GM21515 (cell line): ENCODE measurements at regions not wholly inside any gene's neighbourhood (a gene's known extent, or its start where the extent isn't known, plus 50 kb on each side); places are given as distances from the start of the nearest gene placed in this dataset.

ENCODE experiments used
- ATAC-seq: cut with Tn5 transposase; IDR thresholded peaks from one replicate; pipeline ENCODE4 v1.9.1; 2021; ENCODE audit not compliant: unreplicated experiment

DNA sequence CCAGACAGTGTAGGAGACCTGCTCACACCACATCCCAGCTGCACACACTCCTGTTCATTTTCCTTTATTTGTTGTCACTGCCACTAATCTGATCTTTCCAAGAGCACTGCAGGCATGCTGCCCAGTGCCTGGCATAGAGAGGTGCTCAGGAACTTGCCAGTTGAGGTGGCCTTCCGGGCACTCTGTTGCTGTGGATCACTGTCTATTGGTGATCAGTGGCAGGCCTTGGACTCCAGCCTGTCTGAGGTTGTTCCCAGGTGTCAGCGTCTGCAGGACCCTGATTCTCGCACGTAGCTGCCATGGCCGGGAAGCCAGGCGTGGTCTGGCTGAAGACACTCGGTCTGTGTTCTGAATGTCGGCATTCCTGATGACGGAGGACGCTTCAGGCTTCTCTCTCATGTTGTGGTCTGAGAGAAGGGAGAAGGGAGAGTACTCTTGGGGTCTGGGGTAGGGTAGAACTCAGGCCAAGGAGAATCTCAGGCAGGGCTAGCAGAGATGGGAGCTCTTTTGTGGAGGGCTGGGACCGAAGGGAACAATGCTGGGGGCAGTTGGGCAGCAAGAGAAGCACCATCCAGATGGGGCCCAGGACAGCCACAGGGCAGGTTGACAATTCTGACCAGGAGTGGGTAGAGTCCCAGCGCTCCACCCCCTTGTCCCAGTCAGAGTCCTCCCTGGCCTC lies 240.9 kb downstream of the MYCN start:
- ATAC-seq, result no peak

DNA sequence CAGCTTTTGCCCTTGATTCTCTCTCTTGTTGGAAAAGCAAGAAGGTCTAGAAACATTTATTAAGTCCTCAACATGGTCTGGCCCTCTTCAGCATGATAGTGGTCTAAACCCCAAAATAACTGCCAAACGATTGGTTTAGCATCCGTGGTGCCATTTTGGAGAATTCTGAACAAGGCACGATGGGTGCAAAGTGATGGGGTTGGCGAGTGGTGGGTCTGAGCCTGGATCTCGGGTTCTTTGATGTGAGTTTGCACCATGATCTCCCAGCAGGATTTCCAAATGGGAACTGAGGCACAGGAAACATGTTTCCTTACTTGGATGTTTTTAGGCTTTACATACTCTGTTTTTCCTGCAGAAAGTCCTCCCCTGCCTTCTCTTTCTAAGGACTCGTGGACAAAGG lies 240.3 kb downstream of the MYCN start:
- ATAC-seq, result no peak

DNA sequence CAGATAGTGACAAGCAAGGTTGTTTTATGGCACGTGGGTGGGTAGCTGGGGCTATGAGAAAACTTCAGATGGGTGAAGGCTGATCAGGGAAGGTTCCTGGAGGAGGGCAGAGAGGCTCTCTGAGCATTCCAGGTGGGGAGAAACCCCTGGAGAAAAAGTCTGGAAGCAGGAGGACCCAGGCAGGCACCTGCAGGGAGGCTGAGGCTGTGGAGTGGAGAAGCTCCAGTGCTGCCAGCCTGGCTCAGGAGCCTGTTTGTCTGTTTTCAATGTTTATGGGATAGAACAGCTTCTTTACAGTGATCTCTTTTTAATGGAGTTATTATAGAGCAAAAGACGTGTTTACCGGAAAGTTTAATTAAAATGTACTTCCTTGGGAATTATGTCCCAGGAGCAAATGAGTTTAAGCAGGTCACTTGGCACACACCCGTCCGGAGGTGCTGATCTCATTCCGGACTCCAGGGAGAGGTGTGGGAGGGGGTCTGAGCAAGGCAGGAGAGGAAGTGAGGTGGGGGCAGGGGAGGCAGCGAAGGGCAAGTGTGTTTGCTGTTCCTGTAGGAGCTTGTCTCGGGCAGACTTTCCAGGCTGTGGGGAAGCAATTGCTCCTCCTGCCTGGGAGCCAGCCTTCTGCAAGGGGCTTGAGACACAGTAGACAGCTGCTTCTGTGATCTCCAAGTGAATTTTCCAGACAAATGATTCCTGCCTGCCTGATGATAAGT lies 239.5 kb downstream of the MYCN start:
- no peak for ATAC-seq

DNA sequence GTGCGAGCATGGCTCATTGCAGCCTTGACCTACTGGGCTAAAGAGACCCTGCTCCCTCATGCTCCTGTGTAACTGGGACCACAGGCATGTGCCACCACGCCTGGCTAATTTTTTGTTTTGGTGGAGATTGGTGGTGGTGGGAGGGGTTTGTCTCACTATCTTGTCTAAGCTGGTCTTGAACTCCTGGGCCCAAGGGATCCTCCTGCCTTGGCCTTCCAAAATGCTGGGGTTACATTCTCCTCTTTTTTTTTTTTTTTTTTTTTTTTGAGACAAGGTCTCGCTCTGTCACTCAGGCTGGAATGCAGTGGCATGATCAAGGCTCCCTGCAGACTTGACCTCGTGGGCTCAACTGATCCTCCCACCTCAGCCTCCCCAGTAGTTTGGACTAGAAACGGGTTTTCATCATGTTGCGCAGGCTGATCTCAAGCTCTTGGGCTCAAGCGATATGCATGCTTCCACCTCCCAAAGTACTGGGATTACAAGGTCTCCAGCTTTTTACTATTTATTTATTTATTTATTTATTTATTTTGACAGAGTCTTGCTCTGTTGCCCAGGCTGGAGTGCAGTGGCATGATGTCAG lies 238.3 kb downstream of the MYCN start:
- no peak for ATAC-seq

DNA sequence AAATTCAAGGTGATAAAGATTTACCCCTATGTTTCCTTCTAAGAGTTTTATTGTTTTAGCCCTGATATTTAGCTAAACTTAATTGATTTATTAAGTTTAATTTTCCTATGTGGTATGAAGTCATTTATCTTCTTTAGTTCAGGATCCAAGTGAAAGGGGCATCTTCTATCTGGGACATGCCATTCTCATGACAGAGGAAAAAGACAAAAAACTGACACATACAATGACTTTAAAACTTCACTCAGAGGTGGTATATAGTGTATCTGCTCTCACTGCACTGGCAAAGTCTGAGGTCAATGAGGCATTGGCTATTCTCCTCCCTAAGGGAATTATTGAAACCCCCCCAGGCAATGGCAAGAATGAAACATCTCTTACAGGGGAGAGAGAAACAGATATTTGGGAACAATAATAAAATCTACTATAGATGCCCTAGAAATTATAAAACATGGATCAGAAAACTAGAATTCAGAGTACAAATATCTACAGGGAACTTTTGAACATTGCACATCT lies 237.4 kb downstream of the MYCN start:
- no peak for ATAC-seq

DNA sequence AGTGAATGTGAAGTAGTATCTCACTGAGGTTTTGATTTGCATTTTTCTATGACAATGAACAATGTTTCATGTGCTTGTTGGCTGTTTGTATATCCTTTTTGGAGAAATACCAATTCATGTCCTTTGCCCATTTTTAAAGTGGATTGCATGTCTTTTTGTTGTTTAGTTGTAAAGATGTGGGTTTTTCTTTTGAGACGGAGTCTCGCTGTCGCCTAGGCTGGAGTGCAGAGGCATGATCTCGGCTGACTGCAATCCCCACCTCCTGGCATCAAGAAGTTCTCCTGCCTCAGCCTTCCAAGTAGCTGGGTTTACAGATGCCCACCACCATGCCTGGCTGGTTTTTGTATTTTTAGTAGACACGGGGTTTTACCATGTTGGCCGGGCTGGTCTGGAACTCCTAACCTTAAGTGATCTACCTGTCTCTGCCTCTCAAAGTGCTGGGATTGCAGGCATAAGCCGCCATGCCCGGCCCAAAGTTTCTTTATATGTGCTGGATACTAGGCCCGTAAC lies 236.7 kb downstream of the MYCN start:
- no peak for ATAC-seq

DNA sequence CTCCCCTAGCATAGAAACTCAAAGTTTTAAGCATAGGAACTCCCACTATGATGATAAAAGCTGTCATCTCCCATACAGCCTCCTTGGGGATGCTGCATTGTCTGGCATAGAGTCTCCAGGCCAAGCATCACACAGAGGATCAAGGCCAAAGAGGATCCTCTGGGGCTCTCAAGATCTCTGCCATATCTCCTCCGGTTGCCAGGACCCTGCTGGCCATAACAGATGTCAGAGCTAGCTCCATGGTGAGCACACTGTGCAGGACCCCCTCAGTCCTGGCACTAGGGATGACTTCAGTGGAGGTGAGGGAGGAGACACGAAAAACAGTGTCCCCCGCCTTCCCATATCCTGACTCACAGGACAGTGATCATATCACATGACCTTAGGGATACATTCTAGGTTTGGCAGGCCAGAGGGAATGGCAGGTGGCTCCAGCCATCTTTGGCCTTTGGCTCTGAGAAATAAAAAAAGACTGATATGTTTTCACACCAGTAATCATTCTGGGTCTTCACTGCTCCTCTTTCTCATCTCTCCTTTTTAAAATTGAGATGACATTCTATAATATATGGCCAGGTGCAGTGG lies 235.0 kb downstream of the MYCN start:
- ATAC-seq, result no peak

DNA sequence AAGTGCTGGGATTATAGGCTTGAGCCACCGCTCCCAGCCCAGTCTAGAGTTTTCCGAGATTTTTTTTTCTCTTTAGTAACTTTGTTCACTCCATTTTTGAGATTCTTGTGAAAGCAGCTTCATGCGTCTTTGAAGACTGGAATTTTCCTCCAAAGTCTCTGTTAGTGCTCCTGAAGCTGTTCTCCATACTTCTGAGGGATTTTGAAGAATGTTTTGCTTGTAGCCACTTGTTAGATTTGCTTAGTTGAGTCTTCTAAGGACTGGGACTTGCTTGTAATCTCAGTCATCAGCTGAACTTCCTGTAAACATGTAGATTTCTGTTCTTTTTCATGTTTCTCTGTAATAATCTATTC lies 234.3 kb downstream of the MYCN start:
- ATAC-seq, result no peak

DNA sequence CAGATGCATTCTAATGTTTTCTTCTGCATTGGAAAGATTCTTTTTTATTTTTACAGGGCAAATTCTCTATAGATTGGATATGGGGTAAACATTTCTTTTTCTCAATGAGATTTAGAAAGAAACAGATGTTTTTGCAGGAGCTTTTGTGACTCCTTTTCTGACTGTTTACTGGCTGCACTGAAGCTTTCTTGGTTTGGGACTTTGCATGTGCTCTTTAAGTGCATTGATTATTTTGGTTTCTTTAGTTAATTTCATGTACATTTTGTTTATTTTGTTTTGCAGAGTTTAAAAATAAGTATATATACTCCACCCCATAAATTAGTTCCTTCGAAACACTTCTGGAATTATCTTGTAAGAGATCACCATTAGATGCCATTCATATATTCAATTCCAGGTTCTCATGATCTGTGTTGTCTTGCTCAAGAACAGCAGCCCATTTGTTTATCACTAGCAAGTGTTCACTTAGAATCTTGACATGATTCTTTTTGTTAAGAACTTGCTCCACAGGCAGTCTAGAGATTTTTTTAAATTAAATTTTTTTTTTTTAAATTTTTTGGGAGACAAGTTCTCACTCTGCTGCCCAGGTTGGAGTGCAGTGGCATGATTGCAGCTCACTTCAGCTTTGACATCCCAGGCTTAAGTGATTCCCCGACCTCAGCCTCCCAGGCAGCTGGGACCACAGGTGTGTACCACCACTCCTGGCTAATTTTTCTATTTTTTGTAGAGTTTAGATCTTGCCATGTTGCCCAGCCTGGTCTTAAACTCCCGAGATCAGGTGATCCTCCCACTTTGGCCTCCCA lies 233.7 kb downstream of the MYCN start:
- ATAC-seq, result no peak

DNA sequence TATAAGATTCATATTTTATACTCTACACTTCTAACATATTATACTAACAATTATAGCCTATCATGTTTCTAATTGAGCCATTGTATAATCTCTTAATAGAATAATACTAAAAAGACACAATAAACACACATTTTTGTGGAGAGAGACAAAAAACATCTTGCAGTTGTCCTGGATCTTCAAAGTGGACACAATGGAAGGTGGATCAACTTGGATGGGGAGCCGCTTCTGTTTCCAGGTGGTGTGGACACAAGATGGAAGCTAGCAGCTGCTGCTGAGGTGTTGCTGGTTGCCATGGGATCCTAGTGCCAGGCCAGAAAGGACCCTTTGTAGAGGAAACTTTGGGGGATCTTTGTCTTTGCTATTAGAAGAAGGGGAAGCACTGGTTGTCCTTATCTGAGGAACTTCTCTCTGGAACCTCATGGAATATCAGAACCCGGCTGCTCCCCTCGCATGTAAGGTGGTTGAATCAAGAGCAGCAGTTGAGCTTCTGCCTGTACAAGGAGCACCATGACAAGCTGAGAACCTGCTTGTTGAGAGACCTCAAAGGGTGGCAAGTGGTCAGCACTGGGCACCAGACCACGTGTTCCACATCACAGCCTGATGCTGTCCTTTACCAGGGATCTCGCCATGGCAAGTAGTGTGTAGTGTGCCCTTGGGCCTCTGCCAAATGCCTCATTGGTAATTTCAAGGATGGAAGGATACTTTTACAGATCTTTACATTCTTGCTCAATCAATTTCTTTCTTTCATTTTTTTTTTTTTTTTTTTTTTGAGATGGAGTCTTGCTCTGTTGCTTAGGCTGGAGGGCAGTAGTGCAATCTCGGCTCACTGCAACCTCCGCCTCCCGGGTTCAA lies 232.2 kb downstream of the MYCN start:
- no peak for ATAC-seq

DNA sequence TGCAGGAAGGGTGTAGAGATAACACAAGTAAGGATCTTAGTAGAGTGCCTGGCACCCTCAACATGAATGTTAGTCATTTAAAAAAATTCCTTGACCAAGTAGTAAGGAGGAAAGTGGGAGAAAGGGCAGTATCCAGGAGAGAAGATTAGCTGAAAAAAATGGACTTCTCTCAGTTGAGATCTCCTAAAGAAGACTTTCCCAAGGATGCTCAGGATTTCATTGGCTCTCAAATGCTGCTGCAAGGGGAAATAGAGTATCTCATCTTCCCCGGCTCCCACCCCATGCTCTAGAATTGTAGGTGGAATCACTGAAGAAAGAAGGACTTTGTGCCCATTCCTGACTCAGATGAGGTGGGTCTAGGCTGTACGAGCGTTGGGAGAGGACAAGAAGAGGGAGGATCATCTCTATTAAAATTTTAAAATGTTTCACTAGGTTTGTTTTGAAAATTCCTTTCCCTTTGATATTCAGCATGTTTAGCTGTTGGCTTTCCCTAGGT lies 231.1 kb downstream of the MYCN start:
- no peak for ATAC-seq

DNA sequence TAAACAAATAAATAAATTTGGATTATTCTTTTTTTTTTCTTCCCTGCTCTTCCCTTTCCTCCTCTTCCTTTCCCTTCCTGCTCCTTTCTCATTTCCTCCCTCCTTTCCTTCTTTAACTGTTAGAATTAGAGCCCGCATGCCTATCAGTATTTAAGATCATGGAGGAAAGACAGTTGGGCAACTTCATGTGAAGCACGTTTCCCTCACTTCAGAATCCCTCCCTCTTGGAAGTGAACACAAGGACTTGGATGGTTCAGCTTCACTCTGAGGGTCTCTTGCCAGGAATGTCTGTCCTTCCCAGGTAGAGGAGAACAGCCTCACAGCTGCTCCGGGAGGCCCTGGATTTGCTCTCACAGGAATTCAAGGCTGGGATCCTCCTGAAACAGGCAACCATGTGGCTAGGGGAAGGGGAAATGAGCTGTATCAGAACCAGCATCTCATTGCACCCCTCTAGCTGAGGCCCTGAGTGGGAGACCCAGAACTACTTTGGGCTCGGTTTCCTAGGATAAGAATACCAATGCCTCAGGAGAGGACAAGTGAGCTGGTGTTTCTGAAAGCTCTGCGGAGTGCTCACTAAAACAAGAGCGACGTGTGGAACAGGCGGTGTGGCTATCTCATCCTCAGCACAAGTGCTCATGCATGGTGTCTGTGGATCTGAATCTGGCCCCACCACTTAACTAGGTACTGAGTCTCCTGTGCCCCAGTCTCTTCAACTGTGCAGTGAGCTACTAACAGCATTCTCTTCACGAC lies 230.5 kb downstream of the MYCN start:
- ATAC-seq, result no peak

DNA sequence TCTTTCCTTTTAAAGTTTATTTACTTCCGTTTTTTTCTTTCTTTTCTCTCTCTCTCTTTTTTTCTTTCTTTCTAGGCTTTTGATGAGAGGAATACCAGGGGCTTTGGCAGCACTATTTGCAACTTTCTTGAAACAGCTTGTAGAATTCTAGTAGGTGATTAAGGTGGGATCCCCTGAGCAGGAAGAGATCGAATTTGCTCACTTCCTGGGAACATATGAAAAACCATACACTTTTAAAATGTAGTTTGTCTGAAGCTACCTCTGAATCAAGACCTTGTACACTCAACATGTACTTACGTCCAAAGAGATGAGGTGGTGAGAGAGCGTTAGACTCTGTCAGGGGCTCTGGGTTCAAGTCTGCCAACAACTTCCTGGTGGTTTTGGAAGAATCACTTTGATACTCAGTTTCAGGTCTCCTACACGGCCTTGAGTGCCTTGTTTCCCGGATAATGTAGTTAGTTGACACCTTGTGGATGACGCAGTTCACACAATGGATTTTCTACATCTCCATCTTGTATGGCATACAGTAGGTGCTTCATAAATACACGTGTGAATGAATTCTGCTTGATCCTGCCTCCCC lies 229.1 kb downstream of the MYCN start:
- ATAC-seq, result no peak

DNA sequence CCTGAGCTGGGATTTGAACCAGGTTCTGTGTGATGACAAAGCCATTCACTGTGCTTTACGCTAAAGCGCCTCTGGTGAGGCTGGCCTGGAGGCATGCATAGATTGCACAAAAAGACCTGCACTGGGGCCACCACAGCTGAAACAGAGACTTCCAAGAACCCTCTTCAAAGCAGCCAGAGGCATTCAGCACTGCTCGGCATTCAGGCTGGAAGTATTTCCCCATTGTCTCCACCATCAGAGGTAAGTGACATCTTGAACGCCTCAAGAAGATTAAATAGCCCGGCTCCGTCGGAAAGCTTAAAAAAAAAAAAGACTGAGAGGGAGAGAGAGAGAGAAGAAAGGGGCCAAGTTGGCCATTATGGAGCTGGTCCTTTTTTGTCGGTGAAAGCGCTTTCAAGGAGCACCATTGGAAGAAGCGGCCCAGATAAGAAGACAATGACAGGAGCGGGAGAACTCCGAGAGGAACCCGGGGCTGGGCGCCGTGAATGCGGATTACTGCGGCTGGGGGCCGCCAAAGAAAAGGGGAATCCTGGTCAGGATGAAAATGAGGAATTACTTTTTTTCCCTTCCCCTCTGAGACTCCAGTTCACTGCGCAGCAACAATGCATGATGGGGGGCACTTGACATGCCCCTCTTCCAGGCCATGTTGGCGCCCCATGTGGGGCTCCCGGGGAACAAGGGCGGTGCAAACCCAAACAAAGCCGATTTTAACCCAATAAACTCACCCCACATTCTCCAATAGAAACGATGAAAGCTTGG lies 228.3 kb downstream of the MYCN start:
- no peak for ATAC-seq

DNA sequence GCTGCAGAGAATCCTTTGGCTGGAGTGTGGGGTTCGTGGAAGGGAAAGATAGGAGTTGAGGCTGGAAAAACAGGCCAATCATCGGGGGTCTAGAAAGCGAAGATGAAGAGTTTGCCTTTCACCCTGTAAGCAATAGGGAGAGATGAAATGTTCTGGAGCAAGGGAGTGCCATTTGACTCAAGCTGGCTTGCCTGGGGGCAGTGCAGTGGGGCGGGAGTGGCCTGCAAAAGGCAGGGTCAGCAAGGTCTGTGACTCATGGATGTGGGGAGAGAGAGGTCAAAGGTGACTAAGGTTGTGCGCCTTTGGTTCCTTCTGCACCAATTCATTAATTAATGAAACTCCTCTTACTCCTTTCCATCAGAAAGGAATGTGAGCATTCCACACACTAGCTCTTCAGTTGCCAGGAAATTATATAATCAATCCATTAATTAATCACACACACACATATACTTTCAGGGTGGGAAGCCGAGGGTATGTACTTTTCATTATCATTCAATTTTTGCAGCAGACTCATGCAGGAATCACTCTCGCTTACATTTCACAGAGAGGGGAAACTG lies 227.6 kb downstream of the MYCN start:
- no peak for ATAC-seq

DNA sequence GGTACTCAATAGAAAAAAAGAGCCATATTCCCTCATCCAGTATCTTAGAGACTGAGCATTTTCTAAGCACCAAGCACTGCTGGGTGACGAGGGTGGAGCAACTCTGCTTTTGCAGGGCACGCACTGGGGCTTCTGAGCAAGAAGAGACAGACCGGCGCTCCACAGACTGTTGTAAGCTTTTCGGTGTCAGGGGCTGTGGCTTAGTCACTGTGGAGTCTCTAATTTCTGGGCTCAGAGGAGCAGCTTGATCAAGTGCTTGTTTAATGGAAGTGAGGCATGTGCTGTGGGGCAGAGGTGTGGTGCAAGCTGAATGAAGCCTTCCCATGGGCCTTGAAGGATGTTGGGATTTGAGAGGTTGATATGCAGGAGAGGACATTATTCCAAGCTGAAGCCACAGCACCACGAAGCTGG lies 227.1 kb downstream of the MYCN start:
- ATAC-seq, result no peak

DNA sequence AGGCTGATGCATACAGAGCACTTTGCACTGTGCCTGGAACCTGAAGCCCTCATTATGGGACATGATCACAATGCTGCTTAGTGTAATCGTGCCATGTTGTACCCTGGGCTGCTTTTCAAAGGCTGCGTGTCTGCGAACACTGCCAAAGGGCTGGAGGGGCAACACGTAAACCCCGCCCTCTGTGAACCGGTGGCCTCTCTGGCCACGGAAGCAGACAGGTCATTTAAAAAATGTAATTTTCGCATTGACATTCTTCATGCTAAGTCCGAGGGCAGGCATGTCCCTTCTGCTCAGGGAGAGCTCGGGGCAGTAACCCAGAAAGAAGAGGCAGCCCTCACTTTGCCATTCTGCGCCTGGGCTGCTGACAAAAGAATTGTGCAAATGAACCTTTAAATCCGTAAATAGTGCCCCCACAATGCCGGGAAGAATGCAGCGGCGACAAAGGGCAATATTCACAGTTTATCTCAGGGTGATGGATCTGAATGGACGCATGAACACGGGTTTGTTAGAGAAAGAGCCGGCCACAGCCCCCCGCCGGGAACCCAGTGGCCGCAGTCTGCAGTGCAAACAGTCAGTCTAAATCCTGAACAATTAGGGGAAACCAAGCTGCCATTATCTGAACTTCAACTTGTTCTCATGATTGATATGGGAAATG lies 226.1 kb downstream of the MYCN start:
- ATAC-seq, result no peak
